CD4-positive, alpha-beta T cell treated with Interleukin-17A for 1 hour (primary cell): ENCODE measurements at regions not wholly inside any gene's neighbourhood (a gene's known extent, or its start where the extent isn't known, plus 50 kb on each side); places are given as distances from the start of the nearest gene placed in this dataset.

ENCODE experiments used
- DNase-seq: peaks from one replicate; pipeline ENCODE4 v3.0.0-alpha.2; 2020

DNA sequence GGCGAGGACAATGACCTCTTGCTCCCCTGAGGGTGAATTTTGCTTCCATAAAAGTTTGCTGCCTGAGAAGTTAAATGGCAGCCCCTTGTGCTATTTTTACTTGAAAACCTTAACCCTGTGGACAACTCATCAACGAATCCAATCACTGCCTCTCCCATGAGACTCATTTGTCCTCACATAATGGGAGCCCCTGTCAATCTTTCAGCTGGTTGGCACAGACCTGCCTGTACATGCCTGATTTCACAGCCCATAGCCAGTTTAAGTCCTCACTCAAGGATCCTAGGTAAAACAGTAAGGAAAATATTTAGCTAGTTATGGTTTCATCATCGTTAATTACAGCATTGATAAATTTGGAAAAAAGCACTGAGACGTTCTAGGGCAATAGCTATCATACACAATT is 207.4 kb downstream of the NHLRC3 start:
- DNase-seq: no peak

DNA sequence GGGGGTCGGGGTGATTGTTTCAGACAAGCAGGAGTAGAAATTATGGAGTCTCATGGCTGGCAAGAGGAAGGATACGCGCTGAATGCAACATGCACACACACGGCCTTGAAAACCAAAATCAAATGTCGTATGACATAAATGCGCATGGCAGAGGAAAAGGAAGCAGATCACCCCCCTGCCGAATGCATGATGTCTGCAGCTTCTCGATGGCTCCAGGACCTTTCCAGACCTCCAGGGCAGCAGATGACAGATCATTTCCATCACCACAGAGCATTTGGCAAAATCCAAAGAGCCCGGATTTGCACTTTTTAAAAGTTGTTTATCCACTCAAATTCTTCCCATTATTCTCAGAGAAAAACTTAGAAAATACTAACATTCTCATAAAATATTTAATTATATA is 211.7 kb downstream of the NHLRC3 start:
- DNase-seq: no peak

DNA sequence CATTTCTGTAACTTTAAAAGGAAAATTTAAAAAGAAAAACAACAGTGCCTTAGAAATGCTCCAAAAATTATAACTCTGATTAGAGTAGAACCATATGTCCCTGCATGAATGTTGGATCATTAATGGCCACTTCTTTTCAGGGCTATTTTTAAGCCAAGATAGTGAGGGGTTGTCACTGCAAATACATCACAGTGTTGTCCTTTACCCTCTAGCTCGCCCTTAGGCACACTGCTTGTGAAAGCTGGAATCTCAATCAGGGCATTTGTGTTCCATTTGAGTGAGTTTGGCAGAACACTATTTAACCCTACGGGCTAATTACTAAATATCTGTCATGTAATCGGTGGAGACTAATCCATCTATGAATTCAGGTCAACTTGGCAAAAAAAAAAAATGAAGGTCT is 212.2 kb downstream of the NHLRC3 start:
- DNase-seq: no peak

DNA sequence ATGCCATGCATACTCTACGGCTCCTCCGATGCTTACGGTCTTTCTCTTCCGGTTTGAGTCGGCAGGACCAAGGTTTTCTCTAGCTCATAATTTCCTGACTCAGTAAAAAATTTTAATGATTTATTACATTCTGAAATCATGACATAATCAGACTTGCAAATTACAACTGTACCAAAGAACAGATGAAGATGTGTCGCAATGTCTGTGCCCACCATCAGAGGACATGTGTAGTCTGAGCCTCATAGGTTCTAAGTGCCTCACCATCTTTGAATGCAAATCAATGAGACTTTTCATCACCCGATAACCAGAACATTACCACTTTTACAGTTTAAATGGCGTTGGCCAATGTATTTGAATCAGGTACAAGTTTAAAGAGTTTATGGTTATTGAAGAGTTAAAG is 213.1 kb downstream of the NHLRC3 start:
- DNase-seq: no peak

DNA sequence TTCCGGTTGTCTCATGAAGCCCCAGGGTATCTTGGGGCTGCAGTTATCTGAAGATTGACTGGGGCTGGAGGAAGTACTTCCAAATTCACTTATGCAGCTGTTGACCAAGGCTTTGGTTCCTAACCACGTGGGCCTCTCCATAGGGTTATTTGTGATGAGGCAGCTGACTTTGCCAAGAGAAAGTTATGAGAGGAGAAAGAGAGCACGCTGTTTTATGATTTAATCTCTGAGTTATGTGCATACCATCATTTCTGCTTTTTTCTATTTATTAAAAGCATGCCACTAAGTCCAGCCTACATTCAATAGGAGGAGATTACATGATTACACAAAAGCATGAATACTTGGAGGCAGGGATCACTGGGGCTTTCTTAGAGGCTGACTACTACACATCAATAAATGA is 215.5 kb downstream of the NHLRC3 start:
- no peak for DNase-seq

DNA sequence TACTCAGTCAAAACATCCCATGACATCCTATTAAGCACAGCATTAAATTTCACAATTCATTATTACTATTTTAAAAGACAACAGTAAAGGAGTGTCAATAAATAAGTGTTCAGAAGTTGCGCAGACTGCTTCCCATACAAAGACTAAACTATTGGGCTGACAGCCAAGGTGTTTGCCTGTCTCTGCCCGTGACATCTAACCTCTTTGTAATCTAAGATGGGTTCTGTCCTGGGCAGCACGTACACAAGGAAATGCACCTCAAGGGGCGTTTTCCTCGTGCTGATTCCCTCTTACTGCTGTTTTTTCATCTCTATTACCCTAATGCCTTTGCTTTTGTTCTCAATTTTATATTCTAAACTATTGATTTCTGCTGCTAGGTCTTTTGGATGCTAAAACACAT is 216.3 kb downstream of the NHLRC3 start:
- no peak for DNase-seq

DNA sequence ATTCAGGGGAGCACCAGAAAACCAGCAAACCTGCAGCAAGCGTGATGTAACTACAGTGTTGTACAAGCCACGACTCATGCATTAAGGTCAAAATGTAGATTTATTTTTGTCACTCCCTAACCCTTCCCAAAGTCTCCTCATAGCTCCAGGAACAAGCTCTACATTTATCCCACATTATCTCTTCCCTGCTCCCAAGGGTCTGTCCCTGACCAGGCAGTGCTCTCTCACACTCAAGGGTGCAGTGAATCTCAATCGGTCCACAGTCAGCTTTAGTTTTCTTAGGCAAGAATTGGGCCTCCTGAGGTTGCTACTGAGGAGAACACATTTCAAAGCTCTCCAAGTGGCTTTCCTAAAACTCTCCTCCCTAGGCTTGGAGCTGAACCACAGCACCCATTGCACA is 219.4 kb downstream of the NHLRC3 start:
- DNase-seq: no peak

DNA sequence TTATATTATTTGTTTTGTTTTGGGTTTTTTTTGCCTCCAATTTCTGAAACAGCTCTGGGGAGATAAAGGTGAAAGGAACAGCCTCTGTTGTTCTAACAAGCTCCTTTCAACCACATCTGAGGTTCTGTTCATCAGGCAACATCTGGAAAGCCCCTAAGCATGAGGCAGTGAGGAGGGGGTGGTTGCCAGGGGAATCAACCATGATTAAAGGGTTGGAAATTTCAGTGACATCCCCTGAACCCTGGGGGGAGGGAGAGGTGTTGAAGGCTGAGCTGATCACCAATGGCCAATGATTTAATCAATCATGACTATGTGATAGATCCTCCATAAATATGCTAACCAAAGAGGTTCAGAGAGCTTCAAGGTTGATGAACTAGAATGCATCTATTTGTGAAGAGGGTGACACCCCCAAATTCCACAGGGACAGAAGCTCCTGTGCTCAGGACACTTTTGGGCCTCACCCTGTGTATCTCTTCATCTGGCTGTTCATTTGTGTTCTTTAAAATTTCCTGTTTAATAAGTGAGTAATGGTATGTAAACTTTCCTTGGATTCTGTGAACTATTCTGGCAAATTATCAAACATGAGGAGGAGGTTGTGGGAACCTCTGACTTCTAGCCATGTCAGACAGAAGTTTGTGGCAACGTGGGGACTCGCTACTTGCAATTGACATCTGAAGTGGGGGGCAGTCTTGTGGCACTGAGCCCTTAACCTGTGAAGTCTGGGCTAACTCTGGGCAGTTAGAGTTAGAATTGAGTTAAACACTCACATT is 221.3 kb downstream of the NHLRC3 start:
- DNase-seq: peak; percentile 7

DNA sequence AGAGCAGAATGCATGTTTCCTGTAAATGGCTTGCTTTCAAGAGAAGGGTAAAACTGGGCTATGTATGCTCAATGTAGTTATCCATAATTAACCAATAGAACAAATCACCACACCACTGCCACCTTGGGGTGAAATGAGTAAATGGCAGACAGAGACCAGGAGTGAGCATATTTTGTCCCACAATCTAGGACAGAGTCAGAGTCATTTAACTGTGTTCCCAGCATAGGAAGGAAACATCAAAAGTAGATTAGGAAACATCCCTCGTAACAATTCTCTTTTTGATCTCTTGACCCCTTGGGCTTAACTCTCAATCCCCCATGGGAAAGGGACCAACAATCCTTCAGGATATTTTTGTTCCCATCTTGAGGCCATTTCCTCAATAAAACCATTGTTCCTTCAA is 224.8 kb downstream of the NHLRC3 start:
- DNase-seq: peak; percentile 31

DNA sequence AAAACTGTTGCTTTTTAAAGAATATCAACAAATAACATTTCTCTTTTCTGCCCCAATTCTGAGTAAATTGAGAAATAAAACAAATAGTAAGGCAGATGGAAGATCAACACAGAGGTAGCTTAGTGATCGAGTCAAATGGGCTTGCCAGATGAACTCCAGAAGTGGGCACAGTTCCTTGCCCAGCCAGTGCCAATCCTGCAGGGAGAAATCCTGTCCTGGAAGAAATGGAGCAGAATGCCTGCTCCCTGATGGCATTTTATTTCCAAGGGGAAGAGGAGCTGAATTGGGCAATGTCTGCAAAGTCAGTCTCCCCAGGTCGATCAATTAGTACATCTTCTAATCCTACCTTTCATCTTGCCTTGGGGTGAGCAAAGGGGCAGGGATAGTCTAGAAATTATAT is 225.3 kb downstream of the NHLRC3 start:
- no peak for DNase-seq

DNA sequence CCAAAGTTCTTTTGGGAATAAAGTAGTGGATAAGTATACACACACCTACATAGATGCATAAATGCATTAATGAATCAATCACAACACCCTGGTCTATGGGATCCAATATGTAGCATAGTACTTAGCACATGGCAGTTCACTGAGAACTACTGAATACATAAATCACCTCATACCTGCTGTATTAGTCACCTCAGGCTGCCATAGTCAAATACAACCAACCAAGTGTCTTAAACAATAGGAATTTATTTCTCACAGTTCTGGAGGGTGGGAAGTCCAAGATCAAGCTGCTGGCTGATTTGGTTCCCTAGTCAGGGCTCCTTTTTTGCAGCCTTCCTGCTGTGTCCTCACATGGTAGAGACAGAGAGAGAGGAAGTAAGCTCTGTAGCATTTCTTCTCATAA is 228.2 kb downstream of the NHLRC3 start:
- DNase-seq: no peak

DNA sequence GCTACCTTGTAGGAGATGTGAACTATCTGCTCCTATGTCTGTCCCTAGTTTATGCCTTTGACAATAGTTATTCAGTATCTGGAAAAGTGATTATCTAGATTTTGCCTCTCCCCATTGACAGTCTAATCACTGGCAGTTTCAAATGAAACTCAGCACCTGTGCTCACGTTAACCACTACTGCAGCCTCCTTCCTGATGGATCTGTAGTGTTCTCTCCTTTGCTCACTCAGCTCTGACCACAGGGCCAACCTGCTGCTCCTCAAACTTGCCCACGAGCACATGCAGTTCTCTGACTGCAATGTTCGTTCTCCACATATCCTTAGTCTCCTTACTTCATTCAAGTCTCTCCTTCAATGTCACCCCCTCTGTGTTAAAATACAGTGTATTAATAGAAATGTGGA is 230.1 kb downstream of the NHLRC3 start:
- no peak for DNase-seq

DNA sequence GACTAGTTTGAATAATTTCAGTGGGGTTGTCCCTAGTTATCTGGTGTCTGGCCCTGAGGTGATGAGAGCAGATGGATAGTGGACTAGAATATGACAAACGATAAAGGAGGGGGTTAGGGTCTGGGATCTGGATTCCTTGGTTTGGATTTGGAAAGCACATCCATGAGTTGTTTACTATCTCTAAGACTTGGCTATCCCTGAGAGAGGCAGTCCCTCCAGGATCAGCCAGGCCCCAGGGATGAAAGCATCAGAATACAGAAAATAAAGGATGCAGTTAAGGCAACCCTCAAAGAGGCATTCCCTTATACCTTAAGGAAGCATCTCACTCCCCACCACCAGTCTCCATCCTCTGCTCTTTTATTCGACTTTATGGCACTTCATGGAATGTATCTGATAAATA is 230.7 kb downstream of the NHLRC3 start:
- DNase-seq: no peak

DNA sequence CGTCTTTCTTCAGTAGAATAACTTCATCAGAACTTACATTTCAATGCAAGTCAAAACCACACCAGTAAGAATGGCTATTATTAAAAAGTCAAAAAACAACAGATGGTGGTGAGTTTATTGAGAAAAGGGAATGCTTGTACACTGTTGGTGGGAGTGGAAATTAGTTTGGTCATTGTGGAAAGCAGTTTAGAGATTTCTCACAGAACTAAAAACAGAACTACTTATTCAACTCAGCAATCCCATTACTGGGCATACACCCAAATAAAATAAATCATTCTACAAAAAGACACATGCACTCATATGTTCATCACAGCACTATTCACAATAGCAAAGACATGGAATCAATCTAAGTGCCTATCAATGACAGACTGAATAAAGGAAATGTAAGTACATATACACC is 231.2 kb downstream of the NHLRC3 start:
- DNase-seq: no peak

DNA sequence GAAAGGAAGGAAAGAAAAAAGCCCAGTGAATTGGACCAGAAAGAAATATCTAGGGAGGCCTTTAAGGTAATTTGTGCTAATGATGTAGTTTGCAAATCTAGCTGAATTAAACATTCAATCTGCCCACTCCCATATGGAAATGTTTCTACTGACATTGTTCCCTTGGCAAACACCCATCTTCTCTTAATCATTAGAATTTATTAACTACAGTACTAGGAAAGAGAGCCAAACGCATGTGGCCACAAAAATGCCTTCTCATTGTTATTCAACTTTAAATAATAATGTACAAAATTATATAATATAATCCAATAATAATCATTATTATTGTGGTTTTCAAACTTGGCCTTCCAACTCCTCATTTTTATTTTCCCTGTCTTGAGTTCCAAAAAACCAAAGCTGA is 234.7 kb downstream of the NHLRC3 start:
- no peak for DNase-seq

DNA sequence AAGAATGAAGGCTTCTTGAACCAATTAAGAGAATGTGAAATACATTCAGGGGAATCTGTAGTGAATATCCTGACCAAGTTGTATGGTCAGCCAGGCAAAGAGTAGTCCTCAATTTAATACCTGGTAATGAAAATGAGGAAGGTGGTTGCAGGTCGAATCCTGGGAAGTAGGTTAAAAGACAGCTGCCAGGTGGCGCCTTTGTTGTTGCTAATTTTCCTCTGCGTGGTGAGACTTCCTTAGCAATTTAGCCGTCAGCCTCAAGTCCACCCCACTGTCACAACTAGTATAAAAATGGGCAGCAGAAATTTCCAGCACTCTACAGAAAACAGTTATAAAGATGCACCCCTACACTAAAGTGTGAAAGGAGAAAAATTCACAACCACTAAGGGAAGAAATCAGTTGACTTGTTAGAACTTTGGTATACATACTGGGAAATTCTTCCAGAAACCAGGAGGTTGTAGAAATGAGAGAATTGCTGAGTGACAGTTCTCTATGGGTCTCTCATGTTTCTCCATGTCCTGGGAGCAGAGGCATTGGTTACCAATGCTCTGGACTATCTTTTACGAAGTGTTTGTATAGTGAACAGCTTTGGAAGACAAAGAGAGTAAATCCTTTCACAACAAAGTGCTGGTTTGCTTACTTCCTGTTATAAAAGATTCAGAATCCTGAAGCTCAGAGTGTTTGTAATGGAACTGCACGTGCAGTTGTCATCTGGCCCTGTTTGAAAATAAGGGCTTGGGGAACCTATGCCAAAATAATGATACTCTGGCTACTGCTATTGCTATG is 235.9 kb downstream of the NHLRC3 start:
- no peak for DNase-seq

DNA sequence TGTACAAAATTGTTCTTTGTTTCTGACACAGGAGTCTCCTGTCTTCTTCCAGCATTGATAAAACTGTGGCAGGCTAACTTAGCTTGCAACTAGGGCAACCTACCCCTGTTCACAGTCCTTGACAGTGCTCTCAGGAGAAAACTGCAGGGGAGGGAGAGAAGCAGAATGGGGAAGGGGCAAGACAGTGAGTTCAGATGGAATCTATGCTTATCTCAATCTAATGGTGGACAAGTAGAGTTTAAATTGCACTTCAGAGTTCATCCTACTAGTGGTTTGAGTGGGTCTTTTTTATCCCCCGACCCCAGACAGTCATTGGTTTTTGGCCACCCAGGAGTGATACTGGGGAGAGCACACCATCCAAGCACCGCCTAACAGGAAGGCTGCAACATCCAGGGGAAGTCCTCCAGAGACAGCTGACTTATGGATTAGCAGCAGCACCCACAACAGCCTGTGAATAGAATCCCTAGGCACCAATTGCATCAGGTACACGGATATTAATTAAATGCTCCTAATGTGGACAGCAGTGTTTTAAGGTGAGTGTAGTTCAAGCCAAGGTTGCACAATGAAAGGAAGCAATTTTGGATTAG is 236.6 kb downstream of the NHLRC3 start:
- no peak for DNase-seq

DNA sequence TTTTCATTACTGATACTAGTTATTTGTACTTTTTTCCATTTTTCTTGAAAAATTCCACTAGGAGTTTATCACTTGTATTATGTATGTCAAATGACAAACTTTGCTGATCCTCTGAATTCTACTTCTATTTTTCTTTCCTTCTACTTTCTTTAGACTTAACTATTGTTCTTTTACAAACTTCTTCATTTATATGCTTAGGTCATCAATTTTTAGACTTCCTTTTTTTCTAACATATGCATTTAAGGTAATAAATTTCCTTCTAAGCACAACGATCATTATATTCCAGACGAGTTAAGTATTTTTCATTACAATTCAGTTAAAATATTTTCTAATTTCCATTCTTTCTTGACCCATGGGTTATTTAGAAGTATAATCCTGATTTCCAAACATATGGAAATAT is 240.8 kb downstream of the NHLRC3 start:
- no peak for DNase-seq

DNA sequence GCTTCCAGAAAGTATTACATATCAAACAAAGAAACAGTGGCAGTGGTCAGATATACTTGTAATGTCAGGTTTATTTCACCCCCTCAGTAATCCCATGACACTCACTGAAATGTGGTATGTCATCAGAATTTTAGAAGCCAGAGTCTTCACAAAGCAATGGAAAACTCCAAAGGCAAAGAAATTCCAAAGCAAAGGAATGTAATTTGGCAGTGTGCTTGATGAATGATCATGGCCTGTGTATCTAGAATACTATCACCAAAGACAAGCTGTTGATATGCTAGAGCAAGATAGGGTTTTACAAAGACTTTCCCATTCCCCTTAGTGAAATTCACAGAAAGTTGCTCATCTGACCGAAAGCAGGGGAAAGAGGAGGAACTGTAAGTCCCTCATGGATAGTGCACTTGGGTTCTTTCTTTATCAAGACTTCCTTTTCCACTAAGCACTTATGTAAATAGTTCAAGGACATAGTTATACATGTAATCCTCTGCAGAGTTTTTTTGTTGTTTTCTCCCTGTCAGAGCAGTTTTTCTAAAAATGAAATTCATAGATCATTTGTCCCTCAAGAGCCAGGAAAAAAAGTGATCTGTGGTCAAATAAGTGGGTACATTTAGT is 243.4 kb downstream of the NHLRC3 start:
- DNase-seq: no peak

DNA sequence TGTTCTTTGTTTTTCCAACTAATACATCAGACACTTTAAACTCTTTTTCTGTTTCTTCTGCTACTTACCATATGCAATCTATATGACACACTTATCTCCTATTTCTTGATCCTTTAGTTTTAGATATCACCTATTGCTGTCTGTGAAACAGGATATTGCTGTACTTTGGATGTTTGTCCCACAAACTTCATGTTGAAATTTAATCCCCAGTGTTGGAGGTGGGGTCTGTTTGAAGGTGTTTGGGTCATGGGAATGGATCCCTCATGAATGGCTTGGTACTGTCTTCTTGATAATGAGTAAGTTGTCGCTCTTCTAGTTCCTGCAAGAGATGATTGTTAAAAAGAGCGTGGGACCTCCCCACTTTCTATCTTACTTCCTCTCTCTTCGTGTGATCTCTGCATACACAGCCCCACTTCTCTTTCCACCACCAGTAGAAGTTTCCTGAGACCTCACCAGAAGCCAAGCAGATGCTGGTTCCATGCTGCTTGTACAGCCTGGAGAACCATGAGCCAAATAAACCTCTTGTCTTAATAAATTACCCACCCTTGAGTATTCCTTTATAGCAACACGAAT is 244.2 kb downstream of the NHLRC3 start:
- no peak for DNase-seq

DNA sequence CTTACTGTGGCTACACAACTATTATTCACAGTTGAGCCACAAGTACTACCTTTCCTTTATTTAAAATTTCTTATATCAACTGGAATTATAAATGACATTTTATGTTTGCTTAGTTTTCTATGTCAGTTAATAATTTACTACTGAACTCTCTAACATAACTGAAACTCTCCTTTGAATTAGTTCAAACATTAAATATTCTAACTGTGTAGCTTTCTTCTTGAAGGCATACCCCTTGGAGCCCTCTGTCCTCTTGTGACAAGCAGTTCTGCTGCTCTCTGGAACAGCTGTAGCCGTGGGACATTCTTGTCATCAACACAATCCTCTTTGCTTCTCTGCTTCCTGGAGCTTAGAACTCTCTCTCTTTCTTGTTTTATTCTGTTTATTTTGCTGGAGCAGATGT is 244.8 kb downstream of the NHLRC3 start:
- DNase-seq: no peak

DNA sequence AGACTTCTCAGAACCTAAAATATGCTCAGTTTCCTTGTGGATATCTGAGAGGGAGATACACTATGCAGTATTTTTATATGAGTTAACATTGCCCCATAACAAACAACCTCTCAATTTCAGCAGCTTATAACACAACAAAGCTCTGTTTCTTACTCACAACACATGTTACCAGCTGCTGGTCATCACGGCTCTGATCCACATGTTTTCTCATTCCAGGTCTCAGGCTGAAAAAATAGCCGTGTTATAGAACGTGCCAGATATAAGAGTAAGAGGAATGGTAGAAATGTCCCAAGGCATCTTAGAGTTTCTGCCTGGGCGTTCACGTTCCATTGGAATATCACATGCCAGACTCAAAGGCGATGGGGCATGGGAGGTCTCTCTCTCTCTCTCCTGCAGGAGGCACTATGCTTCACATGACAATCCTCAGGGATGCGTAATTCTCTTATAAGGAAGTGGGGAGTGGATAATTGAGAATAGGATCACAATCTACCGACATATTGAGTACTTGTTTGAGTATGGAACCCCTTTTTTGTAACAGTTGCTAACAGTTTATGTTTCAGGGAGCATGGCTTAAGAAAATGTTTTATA is 246.6 kb downstream of the NHLRC3 start:
- no peak for DNase-seq
